ENCODE measurements at regions not wholly inside any gene's neighbourhood (a gene's known extent, or its start where the extent isn't known, plus 50 kb on each side); places are given as distances from the start of the nearest gene placed in this dataset.
"Not testable (repeated sequence)": the region's sequence is repeated elsewhere in the genome, so short reads cannot be mapped to it uniquely, and the experiment has no call there.

DNA sequence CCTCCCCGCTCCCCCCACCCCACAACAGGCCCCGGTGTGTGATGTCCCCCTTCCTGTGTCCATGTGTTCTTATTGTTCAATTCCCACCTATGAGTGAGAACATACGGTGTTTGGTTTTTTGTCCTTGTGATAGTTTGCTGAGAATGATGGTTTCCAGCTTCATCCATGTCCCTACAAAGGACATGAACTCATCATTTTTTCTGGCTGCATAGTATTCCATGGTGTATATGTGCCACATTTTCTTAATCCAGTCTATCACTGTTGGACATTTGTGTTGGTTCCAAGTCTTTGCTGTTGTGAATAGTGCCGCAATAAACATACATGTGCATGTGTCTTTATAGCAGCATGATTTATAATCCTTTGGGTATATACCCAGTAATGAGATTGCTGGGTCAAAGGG, 104.3 kb downstream of the MTPN start:
- DNase-seq (ENCODE audit: low read depth in 4 of 4, low spot score in 1 of 4): not testable (repeated sequence)

GRCh38 chr7:135862586-135863340, 114.2 kb upstream of the FAM180A start:
- DNase-seq (ENCODE audit: low read depth in 4 of 4, low spot score in 1 of 4): no peak

GRCh38 chr7:135859538-135859937, 110.9 kb upstream of the FAM180A start:
- no peak for DNase-seq (ENCODE audit: low read depth in 4 of 4, low spot score in 1 of 4)

- no peak for DNase-seq (ENCODE audit: low read depth in 4 of 4, low spot score in 1 of 4)
Measured at GRCh38 chr7:135858851-135859250, 110.2 kb upstream of the FAM180A start.

- DNase-seq (ENCODE audit: low read depth in 4 of 4, low spot score in 1 of 4): no peak
Measured at GRCh38 chr7:135858379-135858778, 109.8 kb upstream of the FAM180A start.

DNA sequence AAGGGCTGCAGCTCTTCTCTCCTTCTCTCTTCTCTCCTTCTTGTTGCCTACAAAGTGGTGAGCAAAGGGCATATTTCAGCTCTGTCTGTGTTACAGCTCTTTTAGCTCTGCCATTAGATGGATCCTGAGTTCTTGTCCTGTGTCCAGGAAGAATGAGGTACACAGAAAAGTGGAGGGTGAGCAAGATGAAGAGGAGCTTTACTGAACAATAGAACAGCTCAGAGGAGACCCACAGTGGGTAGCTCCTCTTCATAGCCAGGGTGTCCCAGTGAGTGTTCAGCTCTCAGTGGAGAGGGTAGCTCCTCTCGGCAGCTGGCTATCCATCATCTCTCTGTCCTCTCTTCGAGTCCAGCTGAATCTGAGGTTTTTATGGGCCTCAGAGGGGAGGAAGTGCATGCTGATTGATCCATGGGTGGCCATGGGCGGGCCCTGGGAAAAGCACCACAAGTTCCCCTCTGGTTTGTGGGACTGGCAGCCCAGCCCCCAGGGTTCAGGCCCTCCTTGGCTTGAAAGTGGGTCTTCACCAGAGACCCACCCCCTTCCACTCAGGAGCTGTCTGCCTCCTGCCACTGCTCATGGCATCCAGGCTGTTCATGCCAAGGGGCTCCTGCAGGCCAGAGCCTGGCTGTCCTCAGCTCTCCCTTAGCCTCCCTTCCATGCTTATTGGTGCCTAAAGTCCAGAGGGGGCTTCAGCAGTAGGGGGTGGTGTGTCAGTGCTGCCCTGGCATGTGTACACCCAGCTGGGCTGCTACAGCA, 109.1 kb upstream of the FAM180A start:
- no peak for DNase-seq (ENCODE audit: low read depth in 4 of 4, low spot score in 1 of 4)

DNA sequence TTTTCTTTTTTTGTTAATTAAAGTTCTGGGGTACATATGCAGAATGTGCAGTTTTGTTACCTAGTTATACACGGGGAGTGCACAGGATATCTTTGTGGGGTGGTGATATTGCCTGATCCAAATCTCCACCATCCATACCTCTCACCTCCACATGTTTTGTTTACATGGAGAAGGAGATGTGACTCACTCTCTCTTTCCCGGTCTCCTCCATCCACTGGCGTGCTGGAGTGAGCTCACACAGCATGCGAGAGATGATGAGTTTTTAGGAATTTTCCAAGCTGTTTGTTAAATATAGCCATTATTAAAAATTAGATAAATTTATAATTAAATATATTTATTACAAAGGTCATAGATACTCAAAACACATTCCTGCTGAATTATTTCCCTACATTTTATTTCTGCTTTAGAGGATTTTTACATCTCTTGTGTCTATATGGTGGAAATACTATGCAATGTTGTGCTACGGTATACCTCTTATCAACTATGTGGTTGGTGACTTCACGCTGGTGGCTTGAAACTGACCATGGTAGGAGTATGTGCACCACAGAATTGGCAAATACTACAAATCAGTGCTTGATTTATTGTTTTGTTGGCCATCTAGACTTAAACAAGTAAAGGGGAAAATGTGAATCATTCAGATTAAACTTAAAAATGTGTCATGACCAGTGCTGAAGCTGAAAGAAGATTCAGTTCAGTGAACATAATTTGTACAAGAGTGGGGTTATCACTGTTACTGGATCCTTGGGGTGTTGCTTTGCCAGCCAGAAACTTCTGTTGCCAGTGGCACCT, 107.9 kb upstream of the FAM180A start:
- no peak for DNase-seq (ENCODE audit: low read depth in 4 of 4, low spot score in 1 of 4)

- no peak for DNase-seq (ENCODE audit: low read depth in 4 of 4, low spot score in 1 of 4)
Measured at GRCh38 chr7:135855846-135856245, 107.2 kb upstream of the FAM180A start.

- no peak for DNase-seq (ENCODE audit: low read depth in 4 of 4, low spot score in 1 of 4)
Measured at GRCh38 chr7:135853499-135853898, 104.9 kb upstream of the FAM180A start.

DNA sequence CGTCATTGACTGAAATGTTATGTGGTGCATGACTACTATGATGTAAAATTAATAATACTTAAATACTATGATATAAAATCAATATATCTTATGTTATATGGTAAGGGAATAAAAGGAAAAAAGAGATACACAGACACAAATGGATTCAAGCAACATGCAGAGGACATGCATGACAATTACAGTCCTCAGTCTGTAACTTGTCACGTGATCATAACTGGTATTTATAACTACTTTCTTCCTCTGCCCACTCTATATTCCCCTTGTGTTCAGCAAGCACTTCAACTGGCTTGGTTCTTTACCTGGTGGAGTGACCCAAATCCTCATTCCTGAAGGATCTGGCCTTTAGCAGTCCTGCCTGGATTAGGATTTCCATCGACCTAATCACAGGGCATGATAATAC, 104.4 kb upstream of the FAM180A start:
- no peak for DNase-seq (ENCODE audit: low read depth in 4 of 4, low spot score in 1 of 4)

DNA sequence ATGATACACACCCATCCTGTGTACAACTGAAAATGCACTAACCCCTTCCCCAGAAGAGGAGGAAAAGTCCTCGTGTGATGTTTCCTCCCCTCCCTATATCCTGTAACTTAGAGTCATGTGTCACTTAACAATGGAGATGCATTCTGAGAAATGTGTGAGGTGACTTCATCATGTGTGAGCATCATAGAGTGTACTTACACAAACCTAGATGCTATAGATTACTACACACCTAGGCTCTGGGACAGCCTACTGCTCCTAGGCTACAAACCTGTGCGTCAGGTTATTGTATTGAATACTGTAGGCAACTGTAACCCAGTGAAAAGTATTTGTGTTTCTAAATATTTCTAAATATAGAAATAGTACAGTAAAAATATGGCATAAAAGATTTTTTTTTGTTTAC, 98.6 kb upstream of the FAM180A start:
- no peak for DNase-seq (ENCODE audit: low read depth in 4 of 4, low spot score in 1 of 4)

DNA sequence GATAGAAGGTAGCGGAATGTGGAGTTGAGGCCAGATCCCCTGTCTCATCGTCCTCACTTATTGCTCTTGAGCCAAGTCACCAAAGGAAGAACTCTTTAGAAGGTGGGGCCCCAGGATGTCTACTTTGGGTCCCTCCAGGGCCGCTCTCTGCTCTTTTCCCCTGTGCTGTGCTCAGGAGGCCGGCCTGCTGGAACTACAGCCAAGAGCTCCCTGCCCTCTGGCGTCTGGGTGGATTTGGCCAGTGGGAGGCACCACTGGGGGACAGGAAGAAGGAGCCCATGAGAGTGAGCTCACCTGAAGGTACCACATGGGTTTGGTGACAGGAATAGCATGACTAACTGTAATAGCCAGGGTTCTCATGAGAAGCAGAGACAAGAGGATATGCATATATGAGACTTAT, 97.7 kb upstream of the FAM180A start:
- no peak for DNase-seq (ENCODE audit: low read depth in 4 of 4, low spot score in 1 of 4)

GRCh38 chr7:135845415-135846075, 96.9 kb upstream of the FAM180A start:
- DNase-seq (ENCODE audit: low read depth in 4 of 4, low spot score in 1 of 4): no peak

DNA sequence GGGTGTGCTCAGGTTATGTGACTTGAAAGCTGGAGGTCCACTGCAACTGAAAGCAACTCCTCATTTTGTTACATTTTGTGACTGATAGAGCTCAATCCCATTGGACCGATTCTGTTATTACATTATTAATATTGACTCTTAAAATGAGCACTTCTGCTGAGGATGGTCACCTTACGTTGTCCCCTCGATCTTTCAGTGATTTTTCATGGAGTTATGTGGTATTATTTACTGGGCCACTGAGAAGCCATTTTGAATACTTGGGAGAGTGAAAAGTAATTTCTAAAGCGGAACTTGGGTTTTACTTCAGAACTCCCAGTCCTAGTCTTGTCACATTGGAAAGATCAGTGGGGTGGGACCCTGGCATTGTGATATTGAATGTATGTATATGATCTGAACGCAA, 96.3 kb upstream of the FAM180A start:
- no peak for DNase-seq (ENCODE audit: low read depth in 4 of 4, low spot score in 1 of 4)

DNA sequence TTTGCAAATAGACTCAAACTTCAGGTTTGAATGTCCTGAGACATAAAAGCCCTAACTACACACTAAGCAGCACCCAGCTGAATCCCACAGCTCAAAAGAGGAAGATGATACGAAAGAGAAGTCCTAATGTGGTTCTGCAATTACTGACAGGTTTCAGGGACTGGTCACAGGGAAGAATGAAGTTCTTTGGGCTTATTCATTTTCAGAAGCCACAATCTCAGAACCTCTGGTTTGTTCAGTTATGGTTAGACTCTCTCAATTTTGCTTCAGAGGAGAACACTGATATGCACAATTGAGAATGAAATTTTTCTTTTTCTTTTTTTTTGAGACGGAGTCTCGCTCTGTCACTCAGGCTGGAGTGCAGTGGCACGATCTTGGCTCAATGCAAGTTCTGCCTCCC, 94.6 kb upstream of the FAM180A start:
- DNase-seq (ENCODE audit: low read depth in 4 of 4, low spot score in 1 of 4): no peak

DNA sequence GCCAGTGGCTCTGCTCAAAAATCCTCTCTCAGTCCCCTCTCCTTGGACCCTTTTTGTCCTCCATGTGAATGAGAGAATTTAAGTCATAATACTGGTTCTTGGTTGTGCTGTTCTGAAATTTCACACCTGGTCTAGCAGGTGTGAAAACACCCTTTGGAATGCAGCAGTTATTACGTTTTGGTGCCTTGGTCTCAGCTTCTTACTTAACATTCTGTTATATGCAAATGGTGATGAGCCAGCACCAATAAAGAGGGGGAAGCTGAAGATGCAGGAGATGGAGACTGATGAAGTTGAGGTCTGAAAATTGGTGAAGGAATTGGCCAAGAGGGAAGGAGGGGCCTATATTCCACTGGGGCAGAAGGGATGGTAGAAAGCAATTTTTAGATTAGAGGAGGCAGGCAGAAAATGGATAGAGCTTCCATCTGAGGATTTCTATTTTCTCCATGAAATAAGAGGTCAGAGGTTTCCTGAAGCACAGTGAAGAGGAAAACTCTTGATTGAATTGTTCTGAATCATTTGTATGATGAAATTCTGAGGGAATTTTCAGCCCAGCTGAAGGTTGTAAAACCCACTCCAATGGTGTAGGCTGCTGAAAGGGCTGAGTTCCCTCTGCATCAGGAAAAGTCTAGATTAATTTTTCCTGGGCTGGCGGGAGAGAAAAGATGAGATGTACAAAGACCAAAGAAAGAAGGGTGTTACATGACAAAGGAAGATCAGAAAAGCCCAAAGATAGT, 94.0 kb upstream of the FAM180A start:
- DNase-seq (ENCODE audit: low read depth in 4 of 4, low spot score in 1 of 4): no peak

- no peak for DNase-seq (ENCODE audit: low read depth in 4 of 4, low spot score in 1 of 4)
Measured at GRCh38 chr7:135840591-135840990, 92.0 kb upstream of the FAM180A start.

DNA sequence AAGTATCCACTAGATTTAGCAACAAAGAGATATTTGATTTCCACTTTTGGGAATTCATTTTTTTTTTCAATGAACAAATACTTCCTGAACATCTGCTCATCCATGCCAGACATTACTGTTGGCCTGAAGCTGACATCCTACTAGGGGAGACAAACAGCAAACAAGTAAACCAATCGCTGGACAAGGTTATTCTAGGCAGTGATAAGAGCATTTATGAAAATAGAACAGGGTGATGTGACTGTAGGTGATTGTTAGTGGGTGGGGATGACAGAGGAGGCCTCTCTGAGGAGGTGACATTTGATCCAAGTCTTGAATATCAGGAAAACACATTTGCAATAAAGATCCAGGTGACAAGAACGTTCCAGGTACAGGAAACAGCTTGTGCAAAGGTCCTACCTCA, 89.1 kb upstream of the FAM180A start:
- no peak for DNase-seq (ENCODE audit: low read depth in 4 of 4, low spot score in 1 of 4)

DNA sequence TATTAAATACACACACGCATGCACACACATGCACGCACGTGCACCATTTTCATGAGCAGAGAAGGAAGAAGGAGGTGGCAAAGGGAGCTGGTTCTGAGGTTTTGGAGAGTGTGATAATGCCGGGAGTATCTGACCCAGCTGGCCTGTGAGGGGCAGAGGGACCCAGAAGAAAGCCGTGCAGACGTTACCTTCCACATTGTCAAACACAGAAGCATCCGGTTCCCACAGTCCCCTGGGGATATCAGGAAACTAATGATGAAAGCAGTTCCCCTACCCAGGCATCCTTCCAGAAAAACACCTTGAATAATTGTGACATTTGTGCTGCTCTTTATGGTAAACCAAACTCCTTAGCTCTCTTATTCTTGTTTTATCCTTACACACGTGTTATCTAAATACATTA, 85.7 kb upstream of the FAM180A start:
- DNase-seq (ENCODE audit: low read depth in 4 of 4, low spot score in 1 of 4): no peak

DNA sequence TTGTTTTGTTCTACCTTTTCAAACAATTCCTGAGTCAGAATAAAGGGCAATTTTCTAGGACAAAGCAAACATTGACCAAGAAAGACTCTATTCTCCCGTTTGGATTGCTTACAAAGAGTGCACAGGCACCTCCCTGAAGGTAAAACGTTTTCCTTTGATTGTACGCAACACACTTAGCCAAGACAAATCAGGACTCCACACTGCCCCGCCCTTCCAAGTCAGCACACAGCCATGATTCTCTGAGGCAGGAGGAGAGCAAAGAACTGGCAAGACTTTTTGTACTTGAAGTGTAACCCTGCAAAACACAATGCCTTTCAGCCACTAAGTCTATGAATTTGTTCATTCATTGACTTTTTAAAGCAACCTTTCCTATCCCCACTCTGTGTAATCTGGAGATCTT, 85.0 kb upstream of the FAM180A start:
- DNase-seq (ENCODE audit: low read depth in 4 of 4, low spot score in 1 of 4): no peak
